HEK293 (cell line): ENCODE measurements at regions not wholly inside any gene's neighbourhood (a gene's known extent, or its start where the extent isn't known, plus 50 kb on each side); places are given as distances from the start of the nearest gene placed in this dataset.

Source experiments
- ZNF660 ChIP-seq: fragments of 450-650 bp; IDR thresholded peaks from 2 replicates; pipeline ENCODE4 v1.5.1; 2018; ENCODE audit warnings: missing biosample characterization, mild to moderate bottlenecking, missing genetic modification characterization
- ZNF830 ChIP-seq: fragments of 450-650 bp; IDR thresholded peaks from 2 replicates; pipeline ENCODE4 v1.5.0; 2018; ENCODE audit warnings: missing biosample characterization, missing genetic modification characterization, low read depth, mild to moderate bottlenecking, moderate library complexity
- TF ChIP-seq, protein P1 (sequence below): sonication (generic); formaldehyde crosslinking; IDR thresholded peaks from 2 replicates; pipeline ENCODE4 v1.8.1; 2022; ENCODE audit warnings: mild to moderate bottlenecking, moderate library complexity, missing genetic modification reagents
- TF ChIP-seq, protein P2 (sequence below): fragments of 450-650 bp; formaldehyde crosslinking; IDR thresholded peaks from 2 replicates; pipeline ENCODE4 v1.5.1; 2016; ENCODE audit warnings: missing biosample characterization, missing genetic modification characterization

DNA sequence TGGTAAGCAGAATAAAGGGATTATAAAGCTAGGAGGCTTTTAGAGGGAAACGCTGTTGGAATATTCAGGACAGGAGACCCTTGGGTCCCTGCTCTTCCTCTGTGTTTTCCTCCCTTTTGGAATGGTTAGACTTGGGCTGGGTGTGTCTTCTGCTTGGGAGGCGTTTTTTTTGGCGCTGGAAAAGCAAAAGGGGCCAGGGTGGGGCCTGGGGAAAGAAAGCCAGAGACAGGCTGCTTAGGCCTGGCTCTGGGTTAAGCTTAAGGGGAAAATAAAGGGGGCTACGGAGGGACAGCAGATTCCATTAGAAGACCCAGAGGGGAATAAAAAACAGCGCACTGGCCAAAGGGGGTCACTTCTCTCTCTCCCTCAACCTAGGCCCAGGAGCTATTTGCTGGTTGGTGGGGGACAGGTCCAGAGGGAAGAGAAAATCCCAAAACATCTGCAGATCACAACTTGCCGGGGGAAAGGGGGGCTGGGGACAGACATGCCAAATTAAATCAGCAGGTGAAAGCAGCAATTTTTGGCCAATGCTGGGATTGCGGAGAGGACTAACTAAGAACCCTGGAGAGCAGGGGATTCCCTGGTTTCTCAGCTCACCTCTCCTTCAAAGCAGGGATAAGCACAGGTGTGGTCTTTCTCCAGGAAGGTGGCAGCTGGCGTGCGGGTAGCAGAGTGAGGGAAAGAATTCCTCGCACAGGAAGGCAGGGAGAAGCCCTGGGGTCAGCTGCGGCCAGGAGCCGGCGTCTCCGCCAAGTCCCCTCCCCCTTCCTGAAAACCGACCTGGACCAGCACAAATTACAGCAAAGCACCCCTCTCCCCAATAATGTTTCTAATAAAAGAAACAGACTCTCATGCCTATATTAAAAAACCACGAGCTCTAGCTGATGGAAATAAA, 82.2 kb upstream of the AK4 start:
- TF ChIP-seq ZNF660 (tag by site-specific recombination) = no peak
- TF ChIP-seq, protein P1, sequence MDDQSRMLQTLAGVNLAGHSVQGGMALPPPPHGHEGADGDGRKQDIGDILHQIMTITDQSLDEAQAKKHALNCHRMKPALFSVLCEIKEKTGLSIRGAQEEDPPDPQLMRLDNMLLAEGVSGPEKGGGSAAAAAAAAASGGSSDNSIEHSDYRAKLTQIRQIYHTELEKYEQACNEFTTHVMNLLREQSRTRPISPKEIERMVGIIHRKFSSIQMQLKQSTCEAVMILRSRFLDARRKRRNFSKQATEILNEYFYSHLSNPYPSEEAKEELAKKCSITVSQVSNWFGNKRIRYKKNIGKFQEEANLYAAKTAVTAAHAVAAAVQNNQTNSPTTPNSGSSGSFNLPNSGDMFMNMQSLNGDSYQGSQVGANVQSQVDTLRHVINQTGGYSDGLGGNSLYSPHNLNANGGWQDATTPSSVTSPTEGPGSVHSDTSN = no peak
- TF ChIP-seq, protein P2, sequence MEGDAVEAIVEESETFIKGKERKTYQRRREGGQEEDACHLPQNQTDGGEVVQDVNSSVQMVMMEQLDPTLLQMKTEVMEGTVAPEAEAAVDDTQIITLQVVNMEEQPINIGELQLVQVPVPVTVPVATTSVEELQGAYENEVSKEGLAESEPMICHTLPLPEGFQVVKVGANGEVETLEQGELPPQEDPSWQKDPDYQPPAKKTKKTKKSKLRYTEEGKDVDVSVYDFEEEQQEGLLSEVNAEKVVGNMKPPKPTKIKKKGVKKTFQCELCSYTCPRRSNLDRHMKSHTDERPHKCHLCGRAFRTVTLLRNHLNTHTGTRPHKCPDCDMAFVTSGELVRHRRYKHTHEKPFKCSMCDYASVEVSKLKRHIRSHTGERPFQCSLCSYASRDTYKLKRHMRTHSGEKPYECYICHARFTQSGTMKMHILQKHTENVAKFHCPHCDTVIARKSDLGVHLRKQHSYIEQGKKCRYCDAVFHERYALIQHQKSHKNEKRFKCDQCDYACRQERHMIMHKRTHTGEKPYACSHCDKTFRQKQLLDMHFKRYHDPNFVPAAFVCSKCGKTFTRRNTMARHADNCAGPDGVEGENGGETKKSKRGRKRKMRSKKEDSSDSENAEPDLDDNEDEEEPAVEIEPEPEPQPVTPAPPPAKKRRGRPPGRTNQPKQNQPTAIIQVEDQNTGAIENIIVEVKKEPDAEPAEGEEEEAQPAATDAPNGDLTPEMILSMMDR (tag by site-specific recombination) = no peak
- TF ChIP-seq ZNF830 (tag by site-specific recombination) = no peak
